Posterior vena cava (tissue), 2 donors: ENCODE measurements at regions not wholly inside any gene's neighbourhood (a gene's known extent, or its start where the extent isn't known, plus 50 kb on each side); places are given as distances from the start of the nearest gene placed in this dataset.

Experiments
- DNase-seq: peaks from one replicate; pipeline ENCODE4 v3.0.0-alpha.2; 2020; ENCODE audit warnings: low spot score
- intact Hi-C, 2 donors: fragments of 100-400 bp; cut with DNase I; formaldehyde crosslinking; loops; one replicate each; pipeline versions ENCODE4 v1.14.1 to v1.14.2; 2022 to 2023
- donor health status: DM: yes; HTN: yes; CAD: no.
- donor health status: DM: yes; HTN: yes; CAD: no.

DNA sequence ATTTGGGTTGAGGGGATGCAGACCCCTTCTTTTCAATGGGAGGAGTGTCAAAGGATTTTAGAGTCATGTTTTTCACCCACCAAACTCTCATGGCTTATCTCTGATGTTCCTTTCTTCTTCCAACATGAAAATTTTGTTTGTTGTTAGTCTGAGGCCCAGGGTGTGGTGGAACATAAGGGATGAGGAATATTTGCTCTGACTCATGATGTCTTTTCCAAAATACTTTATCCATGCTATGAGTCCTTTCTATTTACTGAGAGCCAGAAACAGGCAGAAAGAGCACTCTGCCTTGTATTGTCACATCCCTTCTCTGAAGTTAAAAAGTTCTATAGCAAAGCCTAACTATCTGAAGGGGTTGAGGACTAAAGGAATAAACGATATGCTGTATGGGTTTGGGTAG lies 61.6 kb upstream of the GYPA start:
- intact Hi-C loops: no loop called here
- DNase-seq: no peak

DNA sequence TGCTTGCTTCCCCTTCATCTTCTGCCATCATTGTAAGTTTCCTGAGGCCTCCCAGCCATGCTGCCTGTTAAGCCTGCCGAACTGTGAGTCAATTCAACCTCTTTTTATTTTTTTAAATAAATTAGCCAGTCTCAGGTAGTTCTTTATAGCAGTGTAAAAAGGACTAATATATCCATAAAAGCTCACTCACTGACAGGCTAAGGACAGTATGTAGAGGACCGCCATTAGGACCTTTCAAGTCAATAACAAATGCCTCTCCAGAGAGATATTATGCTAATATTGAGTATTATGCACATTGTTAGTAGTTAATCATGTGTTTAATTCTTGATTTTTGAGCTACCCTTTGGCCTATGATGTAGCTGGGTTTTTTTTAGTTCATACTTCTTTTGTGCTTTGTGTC lies 62.6 kb upstream of the GYPA start:
- intact Hi-C loops: no loop called here
- no peak for DNase-seq

DNA sequence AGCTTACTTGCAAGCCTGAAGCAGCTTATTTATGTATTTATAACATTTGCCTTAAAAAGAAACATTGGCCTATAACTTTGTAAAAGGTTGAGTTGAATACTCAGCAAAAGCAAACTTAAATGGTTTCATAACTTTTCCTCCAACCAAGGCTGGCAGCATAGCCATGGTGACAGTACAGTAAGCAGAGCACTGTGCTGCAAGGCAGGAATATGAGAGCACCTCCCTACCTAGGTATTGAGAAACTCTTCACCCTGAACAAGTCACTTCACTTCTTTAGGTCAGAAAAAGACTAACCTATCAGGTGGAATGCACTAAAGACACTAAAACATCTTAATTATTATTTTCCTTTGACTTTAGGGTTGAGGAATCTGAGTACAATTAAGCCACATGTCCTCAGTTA lies 63.9 kb upstream of the GYPA start:
- intact Hi-C loops: no loop called here
- DNase-seq: no peak

DNA sequence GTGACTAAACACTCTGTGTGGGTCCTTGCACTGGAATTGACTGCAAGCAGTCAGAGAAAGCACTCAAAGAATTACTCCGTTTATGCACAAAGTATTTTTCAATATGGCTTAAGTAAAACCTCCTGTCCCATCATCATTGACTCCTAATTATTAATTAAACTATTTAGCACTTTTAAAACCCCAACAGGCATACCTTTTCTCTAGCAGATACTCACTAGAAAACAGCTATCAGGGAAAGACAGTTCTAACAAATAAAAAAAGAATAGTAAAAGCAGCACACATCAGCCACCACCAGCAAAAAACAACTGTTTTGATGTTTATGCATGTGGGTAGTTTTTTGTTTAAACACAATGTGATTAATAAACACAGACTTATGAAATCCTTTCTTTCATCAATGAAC lies 66.2 kb upstream of the GYPA start:
- DNase-seq: no peak
- intact Hi-C loops: no loop called here

DNA sequence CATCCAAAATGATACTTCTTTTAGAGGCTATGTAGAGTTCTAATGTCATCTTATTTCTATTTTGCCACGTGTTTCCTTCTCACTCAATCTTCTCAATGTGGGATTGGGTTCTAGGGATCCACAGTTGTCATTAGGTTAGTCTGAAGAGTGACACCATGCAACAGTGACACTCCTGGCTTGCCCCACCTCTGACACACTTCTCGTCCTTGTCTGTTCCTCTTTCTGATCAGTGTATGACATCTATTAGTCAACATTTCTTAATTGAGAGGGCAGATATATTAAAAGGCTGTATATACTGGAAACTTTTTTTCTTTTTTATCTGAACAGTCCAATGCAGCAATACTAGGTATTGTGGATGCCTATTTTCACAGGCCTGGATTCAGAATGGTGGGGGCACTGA lies 67.6 kb upstream of the GYPA start:
- no peak for DNase-seq
- intact Hi-C loops: no loop called here

DNA sequence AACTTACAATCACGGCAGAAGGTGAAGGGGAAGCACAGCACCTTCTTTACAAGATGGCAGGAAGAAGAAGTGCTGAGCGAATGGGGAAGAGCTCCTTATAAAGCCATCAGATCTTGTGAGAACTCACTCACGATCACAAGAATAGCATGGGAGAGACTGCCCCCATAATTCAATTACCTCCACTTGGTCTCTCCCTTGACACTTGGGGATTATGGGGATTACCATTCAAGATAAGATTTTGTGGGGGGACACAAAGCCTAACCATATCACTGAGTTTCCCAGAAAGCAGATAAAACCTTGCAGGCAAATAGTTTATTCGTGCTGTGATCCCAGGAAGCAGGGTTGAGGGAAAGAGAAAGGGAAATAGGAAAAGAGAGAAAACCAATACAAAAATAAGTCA lies 69.0 kb upstream of the GYPA start:
- intact Hi-C loops: no loop called here
- no peak for DNase-seq

DNA sequence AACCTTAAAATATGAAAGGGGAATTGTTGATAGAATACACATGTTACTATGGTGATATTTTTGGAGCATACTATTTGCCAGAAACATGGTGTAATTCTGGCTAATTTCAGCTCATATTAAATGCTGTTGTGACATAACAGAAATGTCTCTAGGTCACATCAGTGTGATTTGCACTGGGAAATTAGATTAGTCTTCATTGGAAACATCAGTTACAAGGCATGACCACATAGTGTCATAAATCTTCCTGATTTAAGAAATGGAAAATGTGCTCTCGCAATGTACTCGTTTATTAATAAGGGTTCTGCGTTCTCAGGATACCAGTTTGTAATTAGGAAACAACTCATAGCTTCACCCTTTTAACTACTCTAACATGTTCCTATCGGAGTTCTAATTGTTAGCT lies 72.9 kb upstream of the GYPA start:
- intact Hi-C loops: no loop called here
- no peak for DNase-seq

DNA sequence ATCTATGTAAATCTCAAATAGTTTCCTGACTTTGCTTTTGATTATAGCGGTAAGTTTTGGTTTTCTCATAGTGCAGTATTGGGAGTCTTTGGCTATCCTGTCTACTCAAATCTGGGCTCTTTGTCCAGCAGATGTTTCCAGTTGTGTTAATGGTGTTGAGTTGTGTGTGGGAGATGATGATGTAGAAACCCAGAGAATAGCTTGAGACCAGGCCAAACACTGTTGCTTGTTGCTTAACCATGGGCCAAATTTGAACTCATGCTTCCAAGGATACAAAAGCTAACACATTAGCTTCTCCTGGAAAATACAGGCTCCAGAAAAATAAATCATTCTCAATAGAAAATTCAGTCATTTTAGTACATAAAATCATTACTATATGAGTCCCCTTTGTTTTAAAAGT lies 82.6 kb upstream of the GYPA start:
- no peak for DNase-seq
- intact Hi-C loops: no loop called here

DNA sequence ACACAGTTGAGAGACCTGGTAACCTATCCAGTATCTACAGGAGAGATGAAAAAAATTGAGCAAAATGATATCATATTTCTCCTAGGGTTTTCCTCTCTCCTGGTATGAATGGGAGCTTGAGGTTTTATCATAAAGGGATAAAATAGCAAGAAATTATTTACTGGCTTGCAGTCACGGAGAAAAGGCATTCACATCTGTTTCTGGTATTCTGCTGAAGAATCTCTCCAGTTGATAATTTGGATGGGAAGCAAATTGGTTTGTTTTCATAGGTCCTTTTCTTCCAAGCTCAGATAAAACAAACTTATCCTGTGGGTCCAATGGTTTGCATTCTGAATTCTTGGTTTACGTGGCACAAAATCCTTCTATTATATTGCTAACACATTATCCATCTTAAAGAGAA lies 83.1 kb upstream of the GYPA start:
- intact Hi-C loops: no loop called here
- no peak for DNase-seq

DNA sequence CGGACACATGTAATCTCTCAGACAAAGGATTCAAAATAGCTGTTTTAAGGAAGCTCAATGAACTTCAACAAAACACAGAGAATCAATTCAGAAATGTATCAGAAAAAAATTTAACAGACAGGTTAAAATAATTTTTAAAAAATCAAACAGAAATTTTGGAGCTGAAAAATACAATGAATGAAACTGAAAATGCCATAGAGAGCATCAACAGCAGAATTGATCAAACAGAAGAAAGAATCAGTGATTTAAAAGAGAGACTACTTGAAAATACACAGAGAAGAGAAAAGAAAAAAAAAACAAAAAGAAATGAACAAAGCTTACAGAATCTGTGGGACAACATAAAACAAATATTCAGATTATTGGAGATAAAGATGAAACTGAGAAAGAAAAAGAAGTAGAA lies 118.8 kb upstream of the GYPA start:
- intact Hi-C loops: no loop called here
- DNase-seq: no peak

DNA sequence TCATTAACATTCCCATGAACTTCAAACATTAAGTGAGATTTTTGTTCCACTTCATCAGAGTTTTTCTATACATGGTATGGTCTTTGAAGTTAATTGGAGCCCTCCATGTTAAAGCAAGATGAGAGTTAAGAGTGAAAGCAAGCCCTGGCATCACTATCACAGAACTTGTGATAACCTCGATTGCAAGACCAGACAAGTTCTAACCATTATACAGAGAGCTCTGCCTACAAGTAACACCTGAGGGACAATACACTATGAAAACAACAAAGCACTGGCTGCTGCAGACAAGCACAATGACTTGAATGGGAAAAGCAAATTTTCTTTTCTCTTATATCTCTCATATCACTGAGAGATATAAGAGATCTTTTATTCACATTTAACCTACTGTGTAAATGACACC lies 126.6 kb upstream of the GYPA start:
- DNase-seq: no peak
- intact Hi-C loops: no loop called here

DNA sequence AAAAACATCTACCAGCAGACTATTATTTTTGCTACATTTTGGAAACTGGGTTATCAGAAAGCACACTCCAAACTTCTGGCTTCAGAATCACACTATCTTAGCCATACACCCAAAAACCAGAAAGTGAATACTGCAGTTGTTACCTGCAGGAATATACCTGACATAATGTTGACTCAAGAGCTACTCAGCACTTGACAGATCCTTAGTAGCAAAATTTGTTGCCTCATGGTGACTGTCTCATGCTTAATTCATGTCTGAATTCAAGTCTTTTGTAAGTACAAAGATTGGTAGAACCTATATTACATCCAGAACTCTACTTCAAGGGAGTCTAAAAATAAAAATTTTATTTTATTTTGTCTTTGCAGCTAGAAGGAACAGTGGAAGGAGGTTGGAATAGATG lies 140.2 kb upstream of the GYPA start:
- intact Hi-C loops: no loop called here

DNA sequence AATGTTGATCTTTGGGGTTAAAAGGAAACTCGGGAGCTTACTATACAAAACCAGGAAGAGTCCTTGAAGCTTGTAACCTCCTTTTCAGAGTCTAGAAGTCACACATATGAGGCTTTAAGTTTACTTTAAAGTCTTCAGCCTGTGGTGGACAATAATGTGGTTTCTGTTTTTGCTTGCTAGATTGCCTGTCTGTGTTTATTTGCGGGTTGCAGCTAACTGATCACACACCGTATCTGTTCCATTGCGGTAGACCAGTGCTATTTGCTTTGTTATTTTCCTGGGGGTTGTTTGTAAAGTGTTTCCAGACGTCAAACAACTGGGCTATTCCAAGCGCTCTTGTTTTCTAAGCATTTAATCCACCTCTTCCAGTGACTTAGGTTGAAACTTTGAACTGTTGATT lies 143.0 kb upstream of the GYPA start:
- intact Hi-C loops: no loop called here
- DNase-seq: no peak

More for the DNA sequence above, 140.2 kb upstream of the GYPA start:
- DNase-seq: no peak

DNA sequence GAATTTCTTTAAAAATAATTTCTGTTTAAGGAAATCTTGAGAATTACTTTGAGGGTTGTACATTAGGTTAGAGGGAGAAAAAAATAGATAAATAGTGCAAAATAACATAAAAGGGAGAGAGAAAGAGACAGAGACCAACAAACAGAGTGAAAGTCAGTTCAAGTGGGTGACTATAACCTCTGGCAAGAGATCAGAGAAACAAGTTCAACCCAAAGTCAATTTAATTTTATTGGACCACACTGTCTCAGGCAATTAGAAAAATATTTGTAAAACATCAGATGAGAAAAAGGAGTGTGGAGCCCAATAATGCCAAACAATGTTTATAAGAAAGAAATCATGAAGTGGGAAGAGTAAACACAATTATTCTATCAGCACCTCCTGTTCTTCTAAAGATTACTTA lies 143.5 kb upstream of the GYPA start:
- intact Hi-C loops: no loop called here
- no peak for DNase-seq

DNA sequence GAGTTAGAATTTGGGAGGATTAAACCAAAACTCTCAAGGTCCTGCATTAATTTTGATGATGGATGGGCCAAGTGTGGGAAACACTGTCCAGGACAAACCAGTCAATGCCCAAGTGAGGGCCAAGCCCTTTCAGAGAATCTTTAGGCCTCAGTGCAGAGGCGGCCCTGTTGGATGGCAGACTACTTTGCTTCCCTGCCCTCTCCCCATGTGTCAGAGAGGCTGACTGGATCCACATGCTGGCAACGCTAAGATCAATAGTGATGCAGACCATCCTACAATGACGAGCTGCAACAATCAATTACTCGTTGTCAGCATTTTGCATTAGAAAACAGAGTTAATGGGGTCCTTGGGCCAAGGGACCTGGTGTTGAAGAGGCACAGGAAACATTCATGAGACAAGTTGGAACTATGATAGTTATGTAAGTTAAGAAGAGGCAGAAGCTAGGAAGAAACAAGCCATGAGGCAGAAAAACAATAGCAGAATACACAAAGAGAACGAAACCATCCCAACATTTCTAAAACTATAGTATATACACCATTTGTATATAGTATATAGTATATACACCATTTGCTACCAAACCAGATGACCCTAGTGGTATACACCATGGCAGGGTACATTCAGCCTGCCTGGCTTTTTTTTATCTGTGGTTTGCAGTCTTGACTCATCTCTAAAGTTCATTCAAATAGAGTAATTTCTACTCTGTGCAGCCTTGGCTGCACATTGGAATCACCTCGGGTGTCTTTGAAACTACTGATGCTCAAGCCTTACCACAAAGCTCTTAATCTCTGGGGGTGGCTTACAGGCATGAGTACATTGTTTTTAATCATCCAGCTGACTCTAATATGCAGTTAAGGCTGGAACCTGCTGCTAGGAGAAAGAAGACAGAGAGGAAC lies 147.7 kb upstream of the GYPA start:
- no peak for DNase-seq
- intact Hi-C loops: no loop called here

DNA sequence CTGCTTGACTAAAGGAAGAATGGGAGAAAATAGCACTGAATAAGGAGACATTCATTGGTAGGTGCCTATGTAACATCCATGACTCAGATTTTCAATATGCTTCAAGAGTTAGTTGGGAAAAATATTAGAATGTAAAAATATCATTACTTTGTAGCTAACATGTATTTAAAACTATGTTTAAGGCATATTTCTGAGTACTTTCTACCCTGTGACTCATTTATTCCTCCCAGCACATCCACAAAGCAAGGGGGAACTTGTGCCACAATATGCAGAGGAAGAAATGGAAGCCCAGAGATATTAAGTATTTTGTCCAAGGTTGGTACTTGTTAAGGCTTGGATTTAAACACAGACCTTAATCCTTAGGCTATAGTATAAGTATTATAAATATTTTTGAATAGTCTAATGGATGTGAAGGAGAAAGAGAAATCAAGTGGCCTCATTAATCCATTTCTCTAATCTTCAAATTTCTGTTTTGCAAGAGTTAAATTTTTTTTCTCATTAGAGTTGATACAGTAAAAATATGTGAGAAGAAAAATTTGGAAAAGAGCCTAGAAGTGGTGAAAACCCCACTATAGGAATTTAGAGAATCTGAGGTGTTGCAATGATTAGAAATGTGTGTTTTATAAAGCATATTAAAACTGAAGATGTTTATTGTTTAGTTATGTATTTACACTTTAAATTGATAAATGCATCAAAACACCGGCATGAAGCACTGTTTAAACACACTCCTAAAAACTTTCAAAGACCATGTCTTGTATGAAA lies 149.3 kb upstream of the GYPA start:
- no peak for DNase-seq
- intact Hi-C loops: no loop called here

DNA sequence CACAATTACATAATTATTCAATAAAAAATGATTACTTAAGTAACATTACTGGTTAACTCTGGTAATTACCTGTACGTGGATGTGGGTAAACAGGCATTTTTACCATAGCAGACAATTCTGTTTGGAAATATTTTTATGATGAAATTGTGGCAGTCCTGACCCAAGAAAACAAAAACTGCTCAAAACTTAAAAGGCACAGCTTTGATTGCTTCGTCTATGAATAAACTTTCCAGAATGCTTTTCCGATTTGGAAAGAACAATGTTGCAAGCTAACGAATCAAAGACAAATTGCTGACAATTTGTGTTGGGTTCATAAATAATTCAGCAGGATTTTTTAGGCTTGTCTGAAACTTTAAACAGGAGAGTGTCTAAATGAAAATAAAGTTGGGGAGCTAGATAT lies 150.6 kb upstream of the GYPA start:
- intact Hi-C loops: no loop called here
- no peak for DNase-seq

DNA sequence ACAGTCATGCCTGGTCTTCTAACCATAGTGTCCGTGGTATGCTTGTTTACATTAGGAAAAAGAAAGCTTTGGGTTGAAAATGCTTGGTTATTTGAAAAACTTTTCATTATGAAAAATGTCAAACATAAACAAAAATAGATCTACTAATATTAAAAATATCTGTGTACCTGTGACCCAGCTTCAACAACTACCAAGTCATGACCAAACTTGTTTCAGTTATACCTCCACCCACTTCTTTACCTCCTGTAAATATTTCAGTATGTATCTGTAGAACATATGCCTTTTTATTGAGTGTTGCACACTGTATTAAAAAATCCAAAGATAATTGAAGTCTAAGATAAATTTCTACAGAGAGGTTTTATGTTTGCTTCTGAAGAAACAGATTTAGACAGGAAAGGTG lies 153.7 kb upstream of the GYPA start:
- DNase-seq: no peak
- intact Hi-C loops: no loop called here

DNA sequence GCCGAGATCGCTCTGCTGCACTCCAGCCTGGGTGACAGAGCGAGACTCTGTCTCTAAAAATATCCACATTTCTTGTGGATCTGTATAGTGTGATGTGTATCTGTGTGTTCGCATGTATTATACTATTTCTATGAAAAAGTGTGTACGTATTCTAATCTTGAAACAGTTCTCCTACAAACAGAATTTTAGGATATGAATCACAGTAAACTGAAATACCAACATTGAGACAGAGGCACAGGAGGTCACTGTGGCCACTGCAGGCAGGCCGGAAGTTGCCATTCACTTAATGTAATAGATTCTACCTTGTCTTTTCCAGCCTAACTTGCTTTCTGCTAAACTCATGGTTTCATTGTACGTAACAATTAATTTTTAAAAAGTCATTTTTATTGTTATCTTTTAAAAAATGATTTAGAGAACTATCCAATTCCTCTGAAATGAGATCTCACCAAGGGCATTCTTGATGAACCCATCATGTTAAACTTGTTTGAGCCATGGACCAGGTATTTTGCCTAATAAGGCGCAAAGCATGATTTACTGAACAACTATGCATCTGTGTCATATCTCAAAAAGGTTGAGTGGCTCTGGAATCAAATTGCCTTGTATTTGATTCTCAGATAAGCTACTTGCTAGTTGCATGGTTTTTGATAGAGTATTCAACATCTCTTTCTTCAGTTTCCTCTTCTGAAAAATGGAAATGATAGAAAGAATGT lies 154.9 kb upstream of the GYPA start:
- intact Hi-C loops: loop anchor here in 1 of 2 donors (5.0 kb wide), 1 partner anchor 858 kb away; no protein-coding TSS in a partner anchor
- DNase-seq: no peak

DNA sequence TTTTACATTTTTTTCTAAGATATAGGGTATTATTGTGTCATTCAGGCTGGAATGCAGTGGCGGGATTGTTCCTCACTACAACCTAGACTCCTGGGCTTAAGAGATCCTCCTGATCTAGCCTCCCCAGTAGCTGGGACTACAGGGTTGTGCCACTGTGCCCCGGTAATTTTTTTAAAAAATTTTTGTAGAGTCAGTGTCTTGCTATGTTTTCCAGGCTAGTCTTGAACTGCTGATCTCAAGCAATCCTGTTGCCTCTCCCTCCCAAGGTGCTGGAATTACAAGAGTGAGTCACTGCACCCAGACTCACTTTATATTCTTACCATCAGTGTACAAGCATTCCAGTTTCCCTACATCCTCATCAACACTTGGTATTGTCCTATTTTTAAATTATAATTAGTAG lies 156.4 kb upstream of the GYPA start:
- intact Hi-C loops: loop anchor here in 1 of 2 donors (1.0 to 5.0 kb wide), 2 partner anchors 40 to 860 kb away; no protein-coding TSS in a partner anchor
- DNase-seq: no peak
